Femur (tissue), 1 donor: ENCODE measurements at regions not wholly inside any gene's neighbourhood (a gene's known extent, or its start where the extent isn't known, plus 50 kb on each side); places are given as distances from the start of the nearest gene placed in this dataset.
"Not testable (repeated sequence)": the region's sequence is repeated elsewhere in the genome, so short reads cannot be mapped to it uniquely, and the experiment has no call there.

ENCODE experiments used
- DNase-seq: peaks from one replicate; pipeline ENCODE4 v3.0.0-alpha.2; 2017

DNA sequence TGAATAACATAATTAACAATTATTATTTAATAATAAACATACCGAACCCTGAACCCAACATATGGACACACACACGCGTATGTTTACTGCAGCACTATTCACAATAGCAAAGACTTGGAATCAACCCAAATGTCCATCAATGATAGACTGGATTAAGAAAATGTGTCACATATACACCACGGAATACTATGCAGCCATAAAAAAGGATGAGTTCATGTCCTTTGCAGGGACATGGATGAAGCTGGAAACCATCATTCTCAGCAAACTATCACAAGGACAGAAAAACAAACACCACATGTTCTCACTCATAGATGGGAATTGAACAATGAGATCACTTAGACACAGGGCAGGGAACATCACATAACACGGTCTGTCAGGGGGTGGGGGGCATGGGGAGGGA lies 333.5 kb downstream of the KIF20B start:
- not testable (repeated sequence) for DNase-seq

GRCh38 chr10:90041585-90041984 lies 340.2 kb downstream of the KIF20B start:
- no peak for DNase-seq

DNA sequence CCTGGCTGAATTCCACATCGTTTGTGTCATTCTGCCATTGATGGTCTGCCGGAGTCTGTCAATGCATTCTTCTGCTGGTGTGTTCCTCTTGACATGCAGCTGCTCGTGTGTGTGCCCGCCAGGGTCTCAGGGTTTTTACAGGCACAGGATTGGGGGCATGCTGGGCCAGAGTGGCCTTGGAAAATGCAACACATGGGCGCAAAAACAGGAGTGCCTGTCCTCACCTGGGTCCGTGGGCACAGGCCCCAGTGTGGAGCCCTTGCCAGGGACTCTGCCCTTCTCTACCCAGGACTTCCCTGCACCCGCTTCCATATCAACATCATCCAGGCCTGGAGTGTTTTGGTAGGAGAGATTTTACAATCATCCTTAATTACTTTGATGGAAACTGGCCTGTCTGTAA lies 340.7 kb downstream of the KIF20B start:
- no peak for DNase-seq

DNA sequence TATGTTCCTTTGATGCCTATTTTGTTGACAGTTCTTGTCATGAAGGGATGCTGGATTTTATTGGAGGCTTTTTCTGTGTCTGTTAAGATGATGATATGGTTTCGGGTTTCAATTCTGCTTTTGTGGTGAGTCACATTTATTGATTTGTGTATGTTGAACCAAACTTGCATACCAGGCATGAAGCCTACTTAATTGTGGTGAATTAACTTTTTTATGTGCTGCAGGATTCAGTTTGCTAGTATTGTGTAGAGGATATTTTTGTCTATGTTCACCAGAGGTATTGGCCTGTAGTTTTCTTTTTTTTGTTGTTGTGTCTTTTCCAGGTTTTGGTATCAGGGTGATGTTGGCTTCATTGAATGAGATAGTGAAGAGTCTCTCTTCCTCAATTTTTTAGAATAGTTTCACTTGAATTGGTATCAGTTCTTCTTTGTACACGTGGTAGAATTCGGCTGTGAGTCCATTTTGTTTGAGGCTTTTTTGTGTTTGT lies 345.9 kb downstream of the KIF20B start:
- DNase-seq = no peak

DNA sequence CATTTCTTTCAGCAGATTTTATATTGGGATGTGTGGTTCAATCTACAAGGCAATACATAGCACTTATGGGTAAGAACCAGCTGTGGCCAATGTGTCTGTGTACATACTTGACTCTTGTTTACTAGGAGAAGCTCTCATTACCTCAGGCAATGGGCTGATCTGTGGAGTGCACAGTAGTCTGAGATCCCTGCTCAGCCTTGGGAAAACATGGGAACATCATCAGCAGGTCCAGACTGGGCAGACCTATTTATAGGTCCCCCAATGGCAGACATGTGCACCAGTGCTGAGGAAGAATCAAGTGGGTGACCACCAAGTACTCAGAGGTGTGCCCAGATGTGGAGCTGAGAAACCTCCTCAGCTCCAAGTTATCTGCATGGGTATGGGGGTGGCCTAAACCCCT lies 349.7 kb downstream of the KIF20B start:
- no peak for DNase-seq

DNA sequence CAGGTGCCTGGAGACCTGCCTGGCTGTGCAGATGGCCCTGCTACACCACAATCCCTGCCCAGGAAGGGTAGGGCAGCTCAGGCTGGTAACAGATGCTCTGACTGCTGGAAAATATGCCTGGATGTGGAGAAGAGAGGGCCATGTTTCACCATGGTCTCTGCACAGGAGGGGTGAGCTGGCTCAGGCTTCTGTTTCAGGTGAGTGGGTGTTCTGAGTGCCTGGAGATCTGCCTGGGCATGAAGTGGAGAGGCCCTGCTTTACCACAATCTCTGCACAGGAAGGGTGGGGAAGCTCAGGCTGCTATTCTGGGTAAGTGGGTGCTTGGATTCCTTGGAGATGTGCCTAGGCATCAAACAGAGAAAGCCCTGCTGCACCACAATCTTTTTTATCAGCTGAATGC lies 350.1 kb downstream of the KIF20B start:
- no peak for DNase-seq

- no peak for DNase-seq
Measured at GRCh38 chr10:90062786-90063185, 361.4 kb downstream of the KIF20B start.

GRCh38 chr10:90064295-90064694 lies 362.9 kb downstream of the KIF20B start:
- no peak for DNase-seq

- DNase-seq = no peak
Measured at GRCh38 chr10:90066435-90066834, 365.0 kb downstream of the KIF20B start.

DNA sequence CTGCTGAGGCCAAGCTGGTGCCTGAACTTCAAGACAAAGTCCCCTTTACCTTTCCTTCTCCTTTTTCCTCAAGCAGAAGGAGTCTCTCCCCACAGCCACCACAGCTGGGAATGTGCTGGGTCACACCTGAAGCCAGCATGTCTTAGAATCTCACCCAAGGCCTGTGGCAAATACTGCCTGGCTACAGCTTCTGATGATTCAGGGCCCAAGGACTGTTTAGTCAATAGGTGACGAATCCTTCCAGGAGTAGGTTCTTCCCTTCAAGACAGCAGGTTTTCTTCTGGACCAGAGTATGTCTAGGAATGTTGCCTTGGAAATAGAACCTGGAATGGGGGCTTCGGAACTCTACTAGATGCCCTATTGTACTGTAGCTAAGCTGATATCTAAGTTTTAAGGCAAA lies 374.6 kb downstream of the KIF20B start:
- no peak for DNase-seq

DNA sequence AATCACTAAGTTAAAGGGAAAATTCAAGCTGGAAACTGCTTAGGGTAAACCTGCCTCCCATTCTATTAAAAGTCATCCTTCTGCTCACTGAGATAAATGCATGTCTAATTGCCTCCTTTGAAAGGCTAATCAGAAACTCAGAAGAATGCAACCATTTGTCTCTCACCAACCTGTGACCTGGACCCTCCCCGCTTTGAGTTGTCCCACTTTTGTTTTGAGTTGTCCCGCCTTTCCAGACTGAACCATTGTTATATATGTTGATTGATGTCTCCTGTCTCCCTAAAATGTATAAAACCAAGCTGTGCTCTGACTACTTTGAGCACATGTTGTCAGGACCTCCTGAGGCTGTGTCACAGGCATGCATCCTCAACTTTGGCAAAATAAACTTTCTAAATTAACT lies 378.4 kb downstream of the KIF20B start:
- DNase-seq = no peak

DNA sequence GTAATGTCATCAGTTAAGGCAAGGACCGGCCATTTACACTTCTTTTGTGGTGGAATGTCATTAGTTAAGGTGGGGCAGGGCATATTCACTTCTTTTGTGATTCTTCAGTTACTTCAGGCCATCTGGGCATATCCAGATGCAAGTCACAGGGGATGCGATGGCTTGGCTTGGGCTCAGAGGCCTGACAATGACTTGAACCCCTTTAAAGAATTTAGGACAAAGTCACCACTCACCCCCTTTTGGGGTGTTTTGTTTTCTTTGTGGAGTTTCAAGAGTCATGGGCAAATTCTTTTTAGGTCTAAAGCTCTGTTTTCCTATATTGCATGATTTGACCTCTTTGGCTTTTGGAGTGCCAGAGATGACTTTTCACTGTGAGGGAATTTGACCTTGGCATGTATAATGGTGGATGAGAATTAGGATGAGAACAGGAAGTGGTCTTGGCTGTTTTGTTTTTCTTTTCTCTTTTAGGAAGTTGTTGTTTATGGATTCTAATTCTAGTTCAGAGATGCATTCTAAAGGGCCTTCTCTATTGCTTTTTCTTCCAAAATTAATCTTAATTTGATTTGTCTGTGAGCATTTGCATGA lies 385.3 kb downstream of the KIF20B start:
- DNase-seq = not testable (repeated sequence)

DNA sequence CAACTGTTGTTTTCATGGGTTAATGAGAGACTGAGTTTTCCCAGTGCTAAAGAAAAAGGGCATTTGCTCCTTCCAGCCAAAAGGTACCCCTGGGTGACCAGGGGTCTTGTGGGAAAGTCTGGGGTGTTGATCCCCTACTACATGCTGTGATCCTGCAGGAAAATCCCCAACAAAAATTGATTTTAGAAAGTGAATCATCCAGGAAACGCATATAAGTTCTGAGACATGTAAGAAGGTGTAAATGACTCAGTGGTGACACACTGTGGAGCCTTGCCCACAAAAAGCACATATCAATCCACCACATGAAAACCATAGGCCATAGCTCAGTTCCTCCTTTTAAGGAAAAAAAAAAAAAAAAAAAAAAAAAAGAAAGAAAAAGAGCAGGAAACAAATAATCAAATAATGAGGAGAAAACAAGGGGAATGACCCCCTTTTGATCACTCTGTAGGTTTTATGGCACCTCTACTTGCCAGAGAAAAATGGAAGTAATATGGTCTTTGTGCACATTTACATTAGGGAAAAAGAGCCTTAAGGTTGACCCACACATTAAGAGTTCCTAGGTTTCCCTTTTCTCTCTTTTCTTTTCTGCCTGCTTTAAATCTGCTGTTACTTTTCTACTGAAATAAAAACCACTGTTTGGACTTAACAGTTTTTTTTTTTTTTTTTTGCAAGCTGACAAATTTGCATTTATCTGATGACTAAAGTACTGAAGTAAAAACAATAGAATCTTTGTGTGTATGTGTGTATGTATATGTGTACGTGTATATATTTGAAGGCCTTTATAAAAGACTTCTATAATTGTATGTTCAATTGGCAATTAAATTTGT lies 386.0 kb downstream of the KIF20B start:
- no peak for DNase-seq

GRCh38 chr10:90088024-90088317 lies 386.6 kb downstream of the KIF20B start:
- DNase-seq = no peak

GRCh38 chr10:90089719-90090118 lies 388.3 kb downstream of the KIF20B start:
- no peak for DNase-seq

DNA sequence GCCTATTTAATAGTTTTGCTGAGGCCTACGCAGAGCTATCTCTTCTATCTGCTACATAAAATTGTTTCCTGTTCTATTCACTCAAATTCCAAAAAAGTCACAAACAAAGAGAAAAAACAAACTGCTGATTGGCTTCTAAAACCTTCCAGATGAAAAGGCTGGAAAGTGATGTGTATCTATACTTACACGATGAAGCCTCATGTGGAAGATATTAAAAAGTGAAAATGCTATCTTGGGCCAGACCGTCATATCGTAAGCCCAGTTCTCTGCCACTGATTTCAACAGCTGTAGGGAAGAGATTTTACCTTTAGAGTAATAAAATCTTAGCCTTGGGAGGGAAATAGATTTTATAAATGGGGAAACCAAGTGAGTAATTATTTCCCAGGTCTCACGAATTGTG lies 394.8 kb downstream of the KIF20B start:
- DNase-seq = no peak

GRCh38 chr10:90107581-90107980 lies 406.2 kb downstream of the KIF20B start:
- not testable (repeated sequence) for DNase-seq

DNA sequence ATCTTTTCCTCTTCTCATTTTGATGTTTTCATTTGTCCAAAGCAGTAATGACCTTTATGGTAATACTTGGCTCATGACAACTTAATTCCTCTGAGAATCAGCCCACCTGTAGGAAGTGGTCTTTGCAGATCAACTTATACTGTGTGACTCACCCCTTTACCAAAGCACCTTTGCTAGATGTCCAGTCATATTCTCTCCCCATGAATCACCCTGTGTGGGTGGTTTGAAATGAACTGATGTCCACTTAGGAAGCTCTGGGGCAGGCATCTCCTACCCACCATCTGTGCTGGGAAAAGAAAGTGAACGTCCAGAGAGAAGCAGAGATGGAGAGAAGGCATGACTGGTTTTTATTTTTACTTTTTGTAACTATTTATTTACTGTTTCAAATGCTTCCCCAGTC lies 410.3 kb downstream of the KIF20B start:
- DNase-seq = no peak

GRCh38 chr10:90112681-90113080 lies 411.3 kb downstream of the KIF20B start:
- DNase-seq = no peak

- not testable (repeated sequence) for DNase-seq
Measured at GRCh38 chr10:90118567-90118966, 417.2 kb downstream of the KIF20B start.

GRCh38 chr10:90119631-90120280 lies 418.4 kb downstream of the KIF20B start:
- not testable (repeated sequence) for DNase-seq

DNA sequence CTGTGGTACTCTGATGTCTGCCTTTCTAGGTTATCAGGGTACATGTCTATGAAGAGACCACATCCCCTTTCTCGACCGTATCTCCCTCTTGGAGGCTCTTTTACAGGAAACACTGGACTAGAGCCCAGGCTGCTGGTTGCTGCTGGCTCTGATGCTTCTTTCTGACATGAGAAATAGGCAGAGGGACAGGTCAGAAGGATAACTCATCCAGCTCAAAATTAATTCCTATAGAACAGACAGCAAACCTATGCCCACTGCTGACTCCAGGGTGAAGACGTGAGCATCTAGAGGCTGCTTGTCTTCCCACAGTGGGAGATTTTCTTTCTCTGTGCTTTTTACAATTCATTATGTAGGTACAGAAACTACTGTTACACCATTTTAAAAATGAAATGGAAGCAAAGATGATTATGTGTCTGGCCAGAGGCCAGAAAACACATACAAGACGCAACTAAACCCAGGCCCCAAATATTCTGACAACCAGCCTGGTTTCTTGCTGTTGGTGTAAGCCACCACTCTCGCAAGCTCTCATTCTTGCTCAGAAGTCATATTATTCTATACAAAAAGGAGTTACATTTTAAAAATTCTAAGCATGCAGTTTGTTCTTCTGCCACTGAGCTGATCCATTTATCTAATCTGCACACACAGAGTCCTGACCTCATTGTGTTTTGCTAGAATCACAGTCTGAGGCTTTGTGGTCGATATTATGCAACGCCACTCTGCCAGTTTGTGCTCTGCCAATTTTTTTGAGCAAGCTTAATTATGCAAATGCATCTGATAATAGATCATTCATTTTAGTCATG lies 424.3 kb downstream of the KIF20B start:
- DNase-seq = peak; percentile 20

DNA sequence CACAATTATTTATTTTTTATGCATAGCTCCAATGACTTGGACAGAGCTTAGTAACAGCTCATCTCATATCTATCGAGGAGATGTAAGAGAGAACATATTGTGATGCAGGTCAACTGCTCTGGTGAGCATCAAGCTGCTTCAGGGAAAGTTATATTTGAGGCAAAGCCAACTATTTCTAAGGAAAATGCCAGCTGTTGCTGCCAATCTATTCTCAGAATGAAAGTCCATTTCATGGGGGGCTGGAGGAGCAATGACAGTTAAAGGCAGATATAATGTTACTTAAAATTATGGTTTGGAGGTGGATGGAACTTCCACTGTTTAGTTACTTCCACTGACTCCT lies 424.8 kb downstream of the KIF20B start:
- no peak for DNase-seq
